ENCODE measurements at regions not wholly inside any gene's neighbourhood (a gene's known extent, or its start where the extent isn't known, plus 50 kb on each side); places are given as distances from the start of the nearest gene placed in this dataset.

DNA sequence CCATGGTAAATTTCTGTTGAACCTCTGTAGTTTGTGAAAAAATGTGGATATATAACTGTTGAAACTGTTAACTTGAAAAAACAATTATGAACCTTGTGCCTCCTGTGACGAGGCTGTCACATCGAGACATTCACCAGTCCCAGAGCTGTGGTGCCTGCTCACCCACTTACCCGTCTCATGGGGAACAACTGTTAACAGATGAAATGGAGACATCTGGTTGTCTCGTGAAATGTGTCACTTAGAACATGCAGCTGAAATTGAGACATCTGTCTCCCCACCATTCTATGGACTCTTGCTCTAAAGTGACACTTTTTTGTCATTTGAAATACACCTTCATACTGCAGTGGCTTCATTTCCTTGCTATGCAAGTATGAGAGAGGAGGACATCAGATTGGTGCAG is 240.6 kb downstream of the GXYLT1 start:
- no peak for ATAC-seq (ENCODE audit: insufficient number of reproducible peaks, low FRiP score, low read depth)
- no peaks in the 10 kb centered on the region for H3K27me3 ChIP-seq (replicated peaks; ENCODE audit: insufficient read depth)
- TF ChIP-seq, protein P1, sequence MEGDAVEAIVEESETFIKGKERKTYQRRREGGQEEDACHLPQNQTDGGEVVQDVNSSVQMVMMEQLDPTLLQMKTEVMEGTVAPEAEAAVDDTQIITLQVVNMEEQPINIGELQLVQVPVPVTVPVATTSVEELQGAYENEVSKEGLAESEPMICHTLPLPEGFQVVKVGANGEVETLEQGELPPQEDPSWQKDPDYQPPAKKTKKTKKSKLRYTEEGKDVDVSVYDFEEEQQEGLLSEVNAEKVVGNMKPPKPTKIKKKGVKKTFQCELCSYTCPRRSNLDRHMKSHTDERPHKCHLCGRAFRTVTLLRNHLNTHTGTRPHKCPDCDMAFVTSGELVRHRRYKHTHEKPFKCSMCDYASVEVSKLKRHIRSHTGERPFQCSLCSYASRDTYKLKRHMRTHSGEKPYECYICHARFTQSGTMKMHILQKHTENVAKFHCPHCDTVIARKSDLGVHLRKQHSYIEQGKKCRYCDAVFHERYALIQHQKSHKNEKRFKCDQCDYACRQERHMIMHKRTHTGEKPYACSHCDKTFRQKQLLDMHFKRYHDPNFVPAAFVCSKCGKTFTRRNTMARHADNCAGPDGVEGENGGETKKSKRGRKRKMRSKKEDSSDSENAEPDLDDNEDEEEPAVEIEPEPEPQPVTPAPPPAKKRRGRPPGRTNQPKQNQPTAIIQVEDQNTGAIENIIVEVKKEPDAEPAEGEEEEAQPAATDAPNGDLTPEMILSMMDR (IDR thresholded peaks at IDR 0.05), result no peak
- DNase-seq (ENCODE audit: low spot score), result no peak
- no peaks in the 10 kb centered on the region for H3K4me1 ChIP-seq (ENCODE audit: control insufficient read depth in 1 of 2, low read depth in 2 of 2)
- no peak overlapping the region for H3K27ac ChIP-seq
- H3K9me3 ChIP-seq, result no peaks in the 10 kb centered on the region
- no peak overlapping the region for H3K4me3 ChIP-seq
- no peaks in the 10 kb centered on the region for H3K36me3 ChIP-seq

- no peaks in the 10 kb centered on the region for H3K27me3 ChIP-seq (replicated peaks; ENCODE audit: insufficient read depth)
- TF ChIP-seq, protein P1 (IDR thresholded peaks at IDR 0.05), result no peak
- no peak overlapping the region for H3K4me3 ChIP-seq
- no peak overlapping the region for H3K27ac ChIP-seq
- no peaks in the 10 kb centered on the region for H3K9me3 ChIP-seq
- no peak for DNase-seq (ENCODE audit: low spot score)
- no peaks in the 10 kb centered on the region for H3K36me3 ChIP-seq
- no peak for ATAC-seq (ENCODE audit: insufficient number of reproducible peaks, low FRiP score, low read depth)
- no peaks in the 10 kb centered on the region for H3K4me1 ChIP-seq (ENCODE audit: control insufficient read depth in 1 of 2, low read depth in 2 of 2)
Measured at GRCh38 chr12:41903014-41903708, 241.5 kb downstream of the GXYLT1 start.

DNA sequence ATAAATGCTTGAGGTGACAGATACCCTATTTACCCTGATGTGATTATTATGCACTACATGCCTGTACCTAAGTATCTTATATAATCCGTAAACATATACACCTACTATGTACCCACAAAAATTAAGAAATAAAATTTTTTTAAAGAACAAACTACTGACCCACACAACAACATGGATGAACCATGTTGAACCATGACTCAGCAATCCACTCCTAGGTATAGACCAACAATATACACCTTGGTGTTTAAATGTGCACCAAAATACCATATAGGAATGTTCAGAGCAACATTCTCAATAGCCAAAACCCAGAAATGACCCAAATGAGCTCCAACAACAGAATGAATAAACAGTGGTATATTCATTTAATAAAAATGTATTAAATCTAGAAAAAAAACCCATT is 245.1 kb downstream of the GXYLT1 start:
- DNase-seq (ENCODE audit: low spot score), result no peak
- no peak for ATAC-seq (ENCODE audit: insufficient number of reproducible peaks, low FRiP score, low read depth)

DNA sequence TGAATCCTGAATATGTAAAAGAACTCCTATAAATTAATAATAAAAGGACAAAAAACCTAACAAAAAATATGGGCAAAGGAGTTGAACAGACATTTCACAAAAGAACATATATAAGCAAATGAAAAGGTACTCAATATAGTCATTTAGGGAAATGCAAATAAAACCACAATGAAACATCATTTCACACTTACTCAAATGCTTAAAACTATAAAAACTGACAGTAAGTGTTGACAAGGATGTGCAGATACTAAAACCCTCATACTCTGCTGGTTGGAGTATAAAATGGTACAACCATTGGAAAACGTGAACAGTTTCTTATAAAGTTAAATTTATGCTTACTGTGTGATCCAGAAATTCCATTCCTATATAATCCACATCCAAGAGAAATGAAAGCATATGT is 247.1 kb downstream of the GXYLT1 start:
- H3K27ac ChIP-seq, result no peak overlapping the region
- DNase-seq (ENCODE audit: low spot score) (no peak), ATAC-seq (ENCODE audit: insufficient number of reproducible peaks, low FRiP score, low read depth) (no peak)
- H3K9me3 ChIP-seq, result no peaks in the 10 kb centered on the region
- TF ChIP-seq, protein P1 (IDR thresholded peaks at IDR 0.05), result no peak
- H3K27me3 ChIP-seq (replicated peaks; ENCODE audit: insufficient read depth), result no peaks in the 10 kb centered on the region
- H3K36me3 ChIP-seq, result no peaks in the 10 kb centered on the region
- H3K4me1 ChIP-seq (ENCODE audit: control insufficient read depth in 1 of 2, low read depth in 2 of 2), result no peaks in the 10 kb centered on the region
- no peak overlapping the region for H3K4me3 ChIP-seq

More for the DNA sequence above, 245.1 kb downstream of the GXYLT1 start:
- H3K4me3 ChIP-seq, result no peak overlapping the region
- no peaks in the 10 kb centered on the region for H3K9me3 ChIP-seq
- H3K4me1 ChIP-seq (ENCODE audit: control insufficient read depth in 1 of 2, low read depth in 2 of 2), result no peaks in the 10 kb centered on the region
- no peaks in the 10 kb centered on the region for H3K27me3 ChIP-seq (replicated peaks; ENCODE audit: insufficient read depth)
- H3K36me3 ChIP-seq, result no peaks in the 10 kb centered on the region
- TF ChIP-seq, protein P1 (IDR thresholded peaks at IDR 0.05), result no peak
- no peak overlapping the region for H3K27ac ChIP-seq

DNA sequence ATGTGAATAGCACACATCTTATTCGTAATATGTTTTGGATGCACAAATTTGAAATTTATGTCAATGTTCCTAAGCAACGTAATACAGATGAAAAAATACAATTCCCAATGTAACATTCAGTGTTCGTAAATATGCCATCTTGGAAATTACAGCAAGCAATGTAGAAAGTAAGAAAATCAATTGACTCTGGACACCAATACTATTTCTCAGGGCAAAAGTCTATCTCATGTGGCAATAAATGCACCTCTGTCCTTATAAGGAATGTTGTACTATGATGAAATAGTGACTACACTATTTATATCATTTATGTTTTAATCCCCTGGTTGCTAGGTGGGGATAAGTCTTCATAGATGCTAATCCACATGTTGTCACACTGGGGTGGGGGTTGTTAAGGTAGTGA is 251.2 kb downstream of the GXYLT1 start:
- ATAC-seq (ENCODE audit: insufficient number of reproducible peaks, low FRiP score, low read depth), result no peak
- TF ChIP-seq, protein P1 (IDR thresholded peaks at IDR 0.05), result no peak

More for the DNA sequence above, 251.2 kb downstream of the GXYLT1 start:
- Histone ChIP-seq H3K4me3 (no peak overlapping the region), H3K27ac (no peak overlapping the region), H3K4me1 (ENCODE audit: control insufficient read depth in 1 of 2, low read depth in 2 of 2) (no peaks in the 10 kb centered on the region), H3K27me3 (replicated peaks; ENCODE audit: insufficient read depth) (no peaks in the 10 kb centered on the region), H3K9me3 (no peaks in the 10 kb centered on the region), H3K36me3 (no peaks in the 10 kb centered on the region)
- no peak for DNase-seq (ENCODE audit: low spot score)
